Kidney (tissue), 13 donors: ENCODE measurements at regions not wholly inside any gene's neighbourhood (a gene's known extent, or its start where the extent isn't known, plus 50 kb on each side); places are given as distances from the start of the nearest gene placed in this dataset.

ENCODE experiments used
- DNase-seq, 5 donors: peaks; one replicate each; pipeline ENCODE4 v3.0.0-alpha.2; 2013 to 2020
- FAIRE-seq: peaks from 2 replicates; lab custom pipeline; 2012; peaks lifted over from hg19 to GRCh38; lab: Jason Lieb, UNC
- H3K27ac ChIP-seq, 2 donors: one replicate each; pipeline ENCODE4 v1.7.0; 2013; ENCODE audit warnings: low read depth in 2 of 2, low read length in 2 of 2, inconsistent platforms in 1 of 2
- H3K27me3 ChIP-seq: one replicate; pipeline ENCODE4 v1.7.1; 2013; ENCODE audit warnings: low read length, inconsistent platforms; ENCODE audit not compliant: control insufficient read depth, insufficient read depth
- H3K36me3 ChIP-seq, 3 donors: one replicate each; pipeline versions ENCODE4 v1.7.0 to v1.7.1; 2013; ENCODE audit warnings: low read length in 3 of 3, control low read depth in 1 of 3, inconsistent platforms in 1 of 3; ENCODE audit not compliant: insufficient read depth in 3 of 3, control insufficient read depth in 2 of 3
- H3K4me1 ChIP-seq, 3 donors: one replicate each; pipeline versions ENCODE4 v1.7.0 to v1.7.1; 2013; ENCODE audit warnings: low read length in 3 of 3, inconsistent platforms in 1 of 3, low read depth in 1 of 3; ENCODE audit not compliant: control insufficient read depth in 2 of 3, insufficient read depth in 2 of 3
- H3K4me3 ChIP-seq, 3 donors: one replicate each; pipeline versions ENCODE4 v1.7.0 to v1.8.1; 2013; ENCODE audit warnings: low read length in 3 of 3, control low read depth in 1 of 3, inconsistent platforms in 1 of 3
- H3K9ac ChIP-seq, 3 donors: one replicate each; pipeline versions ENCODE4 v1.7.0 to v1.7.1; 2013; ENCODE audit warnings: low read length in 3 of 3, control low read depth in 1 of 3, inconsistent platforms in 1 of 3
- H3K9me3 ChIP-seq, 3 donors: one replicate each; pipeline versions ENCODE4 v1.7.0 to v1.7.1; 2013; ENCODE audit warnings: low read length in 3 of 3, control low read depth in 1 of 3, inconsistent platforms in 1 of 3; ENCODE audit not compliant: control insufficient read depth in 2 of 3, insufficient read depth in 1 of 3
- CTCF ChIP-seq: IDR thresholded peaks from 3 replicates; pipeline ENCODE4 v1.5.1; 2012; ENCODE audit warnings: mild to moderate bottlenecking, moderate library complexity, borderline replicate concordance; ENCODE audit not compliant: insufficient read depth; ENCODE audit errors: extremely low read depth
- intact Hi-C: fragments of 100-400 bp; cut with DNase I; formaldehyde crosslinking; loops from one replicate; pipeline ENCODE4 v1.11.1; 2022
- donor health status: control.
- donor health status: control.
- donor health status: control.
- donor health status: control.
- donor health status: control.
- donor health status: DM: yes; HTN: yes; CAD: no.
- donor health status: Normal renal cell carcinoma (clear cell type).

GRCh38 chr13:99620806-99621205 is 119.5 kb downstream of the TM9SF2 start:
- Histone ChIP-seq H3K4me1 (peaks cover 0 to 6% (median 2%) of the 10 kb centered on the region in 3 donors), H3K9me3 (no peaks in the 10 kb centered on the region), H3K36me3 (no peaks in the 10 kb centered on the region), H3K27ac (no peak overlapping the region), H3K9ac (no peak overlapping the region), H3K4me3 (no peak overlapping the region), H3K27me3 (no peaks in the 10 kb centered on the region)
- TF ChIP-seq CTCF = no peak
- intact Hi-C loops = no loop called here
- FAIRE-seq (no peak), DNase-seq (no peak)

GRCh38 chr13:99619207-99619606 is 117.9 kb downstream of the TM9SF2 start:
- no peak for FAIRE-seq
- no peaks in the 10 kb centered on the region for H3K9me3 ChIP-seq
- no peak overlapping the region for H3K27ac ChIP-seq
- intact Hi-C loops = no loop called here
- H3K4me1 ChIP-seq = peaks cover 2 to 9% (median 7%) of the 10 kb centered on the region in 3 donors
- H3K27me3 ChIP-seq = no peaks in the 10 kb centered on the region
- no peak for DNase-seq
- no peak for TF ChIP-seq CTCF
- H3K9ac ChIP-seq = no peak overlapping the region
- H3K4me3 ChIP-seq = no peak overlapping the region
- H3K36me3 ChIP-seq = no peaks in the 10 kb centered on the region

GRCh38 chr13:99617474-99618255 is 116.4 kb downstream of the TM9SF2 start:
- no peak overlapping the region for H3K9ac ChIP-seq
- DNase-seq = peak in 3 of 5 donors; percentile 54 to 65 (median 56)
- no peak for FAIRE-seq

More at GRCh38 chr13:99617474-99618255, 116.4 kb downstream of the TM9SF2 start:
- Histone ChIP-seq H3K36me3 (no peaks in the 10 kb centered on the region), H3K27ac (no peak overlapping the region), H3K4me3 (no peak overlapping the region), H3K4me1 (peaks cover 2 to 11% (median 7%) of the 10 kb centered on the region in 3 donors), H3K9me3 (no peaks in the 10 kb centered on the region), H3K27me3 (no peaks in the 10 kb centered on the region)
- intact Hi-C loops = no loop called here
- peak; percentile 66 for TF ChIP-seq CTCF
